ENCODE measurements at regions not wholly inside any gene's neighbourhood (a gene's known extent, or its start where the extent isn't known, plus 50 kb on each side); places are given as distances from the start of the nearest gene placed in this dataset.

- no peak for ATAC-seq
- intact Hi-C loops (cut with micrococcal nuclease), result no loop called here
- no peak for DNase-seq
Measured at GRCh38 chr12:94790825-94791224, 140.5 kb upstream of the TMCC3 start.

GRCh38 chr12:94790370-94790769, 140.0 kb upstream of the TMCC3 start:
- intact Hi-C loops (cut with micrococcal nuclease), result no loop called here
- ATAC-seq (no peak), DNase-seq (no peak)

GRCh38 chr12:94789510-94790225, 139.3 kb upstream of the TMCC3 start:
- intact Hi-C loops (cut with micrococcal nuclease), result no loop called here
- ATAC-seq, result no peak
- DNase-seq, result no peak

GRCh38 chr12:94788298-94788697, 137.9 kb upstream of the TMCC3 start:
- intact Hi-C loops (cut with micrococcal nuclease), result no loop called here
- DNase-seq (no peak), ATAC-seq (no peak)

GRCh38 chr12:94786906-94787305, 136.5 kb upstream of the TMCC3 start:
- intact Hi-C loops (cut with micrococcal nuclease), result no loop called here
- no peak for DNase-seq
- ATAC-seq, result no peak

GRCh38 chr12:94783862-94784261, 133.5 kb upstream of the TMCC3 start:
- ATAC-seq, result no peak
- no peak for DNase-seq
- intact Hi-C loops (cut with micrococcal nuclease), result no loop called here

GRCh38 chr12:94783343-94783742, 133.0 kb upstream of the TMCC3 start:
- ATAC-seq, result no peak
- DNase-seq, result no peak
- intact Hi-C loops (cut with micrococcal nuclease), result no loop called here

GRCh38 chr12:94781835-94782234, 131.5 kb upstream of the TMCC3 start:
- ATAC-seq, result no peak

GRCh38 chr12:94779485-94779884, 129.1 kb upstream of the TMCC3 start:
- intact Hi-C loops (cut with micrococcal nuclease), result no loop called here
- ATAC-seq (no peak), DNase-seq (no peak)

More at GRCh38 chr12:94781835-94782234, 131.5 kb upstream of the TMCC3 start:
- intact Hi-C loops (cut with micrococcal nuclease), result no loop called here
- DNase-seq, result no peak

- intact Hi-C loops (cut with micrococcal nuclease), result no loop called here
- DNase-seq (no peak), ATAC-seq (no peak)
Measured at GRCh38 chr12:94777936-94778335, 127.6 kb upstream of the TMCC3 start.

GRCh38 chr12:94775710-94776109, 125.4 kb upstream of the TMCC3 start:
- ATAC-seq, result no peak
- DNase-seq, result no peak
- intact Hi-C loops (cut with micrococcal nuclease), result no loop called here

- DNase-seq (no peak), ATAC-seq (no peak)
- intact Hi-C loops (cut with micrococcal nuclease), result no loop called here
Measured at GRCh38 chr12:94771741-94772140, 121.4 kb upstream of the TMCC3 start.

GRCh38 chr12:94771199-94771598, 120.8 kb upstream of the TMCC3 start:
- ATAC-seq (no peak), DNase-seq (no peak)
- intact Hi-C loops (cut with micrococcal nuclease), result no loop called here

GRCh38 chr12:94770791-94771190, 120.4 kb upstream of the TMCC3 start:
- intact Hi-C loops (cut with micrococcal nuclease), result no loop called here
- ATAC-seq, result no peak
- DNase-seq, result no peak

GRCh38 chr12:94769776-94770759, 119.7 kb upstream of the TMCC3 start:
- intact Hi-C loops (cut with micrococcal nuclease), result no loop called here
- ATAC-seq (no peak), DNase-seq (no peak)

GRCh38 chr12:94769047-94769420, 118.7 kb upstream of the TMCC3 start:
- intact Hi-C loops (cut with micrococcal nuclease), result no loop called here
- ATAC-seq, result no peak
- no peak for DNase-seq

GRCh38 chr12:94768398-94769046, 118.2 kb upstream of the TMCC3 start:
- intact Hi-C loops (cut with micrococcal nuclease), result no loop called here
- ATAC-seq (no peak), DNase-seq (no peak)

- ATAC-seq (no peak), DNase-seq (no peak)
- intact Hi-C loops (cut with micrococcal nuclease), result no loop called here
Measured at GRCh38 chr12:94767956-94768355, 117.6 kb upstream of the TMCC3 start.

- intact Hi-C loops (cut with micrococcal nuclease), result no loop called here
- no peak for ATAC-seq
- no peak for DNase-seq
Measured at GRCh38 chr12:94766397-94766796, 116.0 kb upstream of the TMCC3 start.

- intact Hi-C loops (cut with micrococcal nuclease), result no loop called here
- DNase-seq, result no peak
- ATAC-seq, result no peak
Measured at GRCh38 chr12:94763462-94763861, 113.1 kb upstream of the TMCC3 start.
